ENCODE measurements at regions not wholly inside any gene's neighbourhood (a gene's known extent, or its start where the extent isn't known, plus 50 kb on each side); places are given as distances from the start of the nearest gene placed in this dataset.

GRCh38 chr10:61612009-61612408 is 50.7 kb upstream of the CABCOCO1 start:
- no peak for TF ChIP-seq EZH2phosphoT487 (IDR thresholded peaks at IDR 0.05; ENCODE audit: borderline replicate concordance, low read length)
- TF ChIP-seq CTCF (conservative IDR thresholded peaks at IDR 0.05; ENCODE audit: low read depth, low read length), result no peak

All from PC-3 (cell line).